ENCODE measurements at regions not wholly inside any gene's neighbourhood (a gene's known extent, or its start where the extent isn't known, plus 50 kb on each side); places are given as distances from the start of the nearest gene placed in this dataset.

DNA sequence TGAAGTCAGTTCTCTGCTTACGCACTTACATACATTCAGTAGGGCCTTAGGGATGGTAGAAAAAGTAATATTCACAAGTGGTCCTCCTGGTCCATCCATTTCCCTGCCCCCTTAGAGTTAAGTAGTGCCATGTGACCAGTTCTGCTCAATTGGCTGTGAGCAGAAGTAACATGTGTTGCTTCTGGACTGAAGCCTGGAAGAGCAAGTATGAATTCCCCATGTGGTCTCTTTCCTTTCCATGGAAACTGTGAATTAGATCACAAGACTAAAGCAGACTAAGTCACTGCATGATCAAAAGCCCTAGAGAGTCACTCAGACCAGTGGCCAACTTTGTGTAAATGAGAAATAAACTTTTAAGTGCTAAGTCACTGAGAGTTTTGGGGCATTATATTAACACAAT is 341.7 kb upstream of the CADM1 start:
- in situ Hi-C loops (cut with MboI; ENCODE audit: low sequenced_read_pairs), result no loop called here

DNA sequence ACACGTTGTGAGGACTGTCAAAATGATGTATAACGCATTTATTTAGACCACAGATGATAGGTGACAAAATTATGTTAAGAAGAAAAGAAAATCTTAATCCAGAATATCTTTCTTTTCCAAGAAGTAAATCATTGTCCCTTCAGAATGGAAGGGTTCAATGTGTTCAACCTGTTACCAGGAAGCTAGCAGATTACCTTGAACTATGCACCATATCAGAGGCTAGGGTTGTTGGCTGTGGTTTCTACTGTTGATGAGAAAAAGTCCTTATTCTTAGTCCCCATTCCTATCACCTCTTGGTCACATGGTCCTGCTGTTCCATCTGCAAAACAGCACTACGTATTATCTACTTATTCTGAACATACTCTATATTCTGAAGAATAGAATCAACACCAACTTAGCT is 339.5 kb upstream of the CADM1 start:
- in situ Hi-C loops (cut with MboI; ENCODE audit: low sequenced_read_pairs), result no loop called here

- in situ Hi-C loops (cut with MboI; ENCODE audit: low sequenced_read_pairs), result no loop called here
Observed at GRCh38 chr11:115843111-115843510, 338.9 kb upstream of the CADM1 start.

DNA sequence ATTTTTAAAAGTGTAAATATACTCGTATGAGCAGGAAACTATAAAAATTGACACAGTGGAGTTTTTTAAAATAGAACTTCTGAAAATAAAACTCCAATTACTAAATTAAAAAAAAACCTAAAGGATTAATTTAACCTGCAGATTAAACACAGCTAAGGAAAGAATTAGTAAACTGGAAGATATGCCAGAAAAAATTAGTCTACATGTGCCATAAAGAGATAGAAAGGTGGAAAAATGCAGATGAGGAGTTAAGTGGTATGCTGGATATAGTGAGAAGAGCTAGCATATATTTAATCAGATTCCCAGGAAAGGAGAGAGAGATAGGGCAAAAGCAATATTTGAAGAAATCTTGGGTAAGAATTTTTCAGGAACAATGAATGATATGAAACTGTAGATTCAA is 315.8 kb upstream of the CADM1 start:
- in situ Hi-C loops (cut with MboI; ENCODE audit: low sequenced_read_pairs), result no loop called here

GRCh38 chr11:115819014-115819413 is 314.8 kb upstream of the CADM1 start:
- in situ Hi-C loops (cut with MboI; ENCODE audit: low sequenced_read_pairs), result no loop called here

DNA sequence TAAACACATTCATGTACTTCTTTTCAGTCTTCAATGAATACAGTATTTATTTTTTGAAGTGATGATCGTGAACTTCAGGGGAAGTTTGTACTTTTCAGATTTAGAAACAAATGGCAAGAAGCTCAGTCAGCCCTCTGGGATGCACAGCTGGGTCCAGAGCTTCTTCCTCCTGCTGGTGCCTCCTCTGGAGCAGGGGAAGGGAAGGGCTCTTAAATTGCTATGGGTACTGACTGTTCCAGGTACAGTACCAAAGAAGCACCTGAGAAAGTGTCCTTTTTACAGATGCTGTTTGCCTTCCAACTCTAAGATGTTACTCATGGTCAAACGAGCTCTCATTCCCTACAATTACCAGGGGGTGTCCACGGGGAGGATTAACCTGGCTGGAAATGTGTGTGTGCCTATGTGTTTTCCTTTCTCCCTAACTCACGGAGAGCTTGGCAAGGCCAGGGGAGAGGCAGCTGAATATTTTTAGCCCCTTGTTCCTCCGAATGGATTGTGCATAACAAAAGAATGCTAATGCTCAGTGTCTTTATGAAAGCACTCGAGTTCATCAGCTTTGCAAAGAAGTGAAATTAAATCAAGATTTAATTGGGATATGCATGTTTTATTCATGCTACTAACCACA is 313.7 kb upstream of the CADM1 start:
- in situ Hi-C loops (cut with MboI; ENCODE audit: low sequenced_read_pairs), result no loop called here

DNA sequence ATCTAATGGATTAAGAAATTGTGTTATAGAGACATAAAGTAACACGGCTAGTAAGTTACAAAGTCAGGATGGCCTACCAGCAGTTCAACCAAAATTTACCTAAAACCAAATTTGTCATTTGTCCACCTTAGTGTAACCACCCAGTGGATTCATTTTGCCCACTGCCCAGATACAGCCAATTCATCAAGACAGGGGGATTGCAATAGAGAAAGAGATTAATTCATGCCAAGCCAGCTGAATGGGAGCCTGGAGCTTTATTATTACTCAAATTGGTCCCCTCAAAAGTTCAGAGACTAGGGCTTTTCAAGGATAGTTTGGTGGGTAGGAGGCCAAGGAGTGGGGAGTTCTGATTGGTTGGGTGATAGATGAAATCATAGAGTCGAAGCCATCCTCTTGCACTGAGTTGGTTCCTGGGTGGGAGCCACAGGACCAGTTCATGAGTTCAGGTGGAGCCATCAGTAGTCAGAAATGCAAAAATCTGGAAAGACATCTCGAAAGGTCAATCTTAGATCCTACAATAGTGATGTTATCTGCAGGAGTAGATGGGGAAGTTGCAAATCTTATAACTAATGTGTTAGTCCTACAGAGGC is 304.2 kb upstream of the CADM1 start:
- in situ Hi-C loops (cut with MboI; ENCODE audit: low sequenced_read_pairs), result no loop called here

GRCh38 chr11:115806056-115806455 is 301.8 kb upstream of the CADM1 start:
- in situ Hi-C loops (cut with MboI; ENCODE audit: low sequenced_read_pairs), result no loop called here

GRCh38 chr11:115803073-115803740 is 299.0 kb upstream of the CADM1 start:
- in situ Hi-C loops (cut with MboI; ENCODE audit: low sequenced_read_pairs), result no loop called here

DNA sequence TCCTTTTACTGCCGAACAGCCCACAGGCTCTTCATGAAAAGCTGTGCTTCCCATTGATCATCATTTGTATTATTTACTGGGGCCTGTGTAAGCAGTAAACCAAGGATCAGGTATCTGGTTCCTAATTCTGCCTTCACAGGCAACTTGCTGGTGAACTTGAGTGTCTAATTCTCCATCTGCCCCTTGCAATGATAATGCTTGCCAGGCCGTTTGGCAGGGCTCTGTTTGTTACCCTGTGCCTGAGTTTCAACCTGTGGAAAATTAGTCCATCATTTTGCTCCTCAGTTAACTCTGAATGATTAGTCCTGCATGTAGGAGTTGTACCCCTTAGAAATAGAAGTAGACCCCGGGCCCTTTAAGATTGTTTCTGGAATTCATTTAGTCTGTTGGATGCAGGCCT is 298.4 kb upstream of the CADM1 start:
- in situ Hi-C loops (cut with MboI; ENCODE audit: low sequenced_read_pairs), result no loop called here

DNA sequence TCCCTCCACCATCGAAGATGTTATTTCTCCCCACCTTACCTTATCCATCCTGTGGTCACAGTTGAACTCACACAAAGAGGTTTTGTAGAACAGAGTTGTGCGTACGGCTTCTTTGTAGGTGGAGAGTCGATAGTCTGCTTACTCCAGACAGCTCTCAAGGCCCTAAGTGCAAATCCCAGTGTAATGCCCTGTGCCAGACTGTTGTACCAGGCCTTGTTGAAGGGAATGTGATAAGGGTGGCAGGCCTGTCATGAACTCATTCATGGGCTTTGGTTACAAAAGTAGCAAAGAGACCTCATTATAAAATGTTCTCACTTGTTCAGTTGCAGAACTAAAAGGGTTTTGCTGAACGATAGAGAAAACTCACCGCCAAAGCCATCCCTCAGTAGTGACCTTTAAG is 288.7 kb upstream of the CADM1 start:
- in situ Hi-C loops (cut with MboI; ENCODE audit: low sequenced_read_pairs), result no loop called here

DNA sequence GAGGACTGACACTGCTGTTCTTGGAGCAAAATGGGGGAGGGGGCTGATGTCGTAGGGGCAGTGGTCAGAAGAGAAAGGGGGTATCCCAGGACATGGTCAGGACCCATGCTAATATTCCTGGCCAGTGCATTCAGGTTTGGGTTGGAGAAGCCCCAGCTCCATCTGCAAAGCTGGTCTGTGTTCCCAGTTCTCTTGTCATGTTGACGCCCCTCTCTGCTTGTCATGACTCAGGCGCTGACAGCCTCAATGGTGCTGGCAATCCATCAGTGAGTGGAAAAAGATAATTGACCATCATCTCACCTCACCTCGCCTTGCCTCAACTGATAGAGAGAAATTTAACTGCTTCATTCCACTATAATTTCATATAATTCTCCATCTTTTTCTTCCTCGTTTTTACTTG is 283.1 kb upstream of the CADM1 start:
- in situ Hi-C loops (cut with MboI; ENCODE audit: low sequenced_read_pairs), result no loop called here

- in situ Hi-C loops (cut with MboI; ENCODE audit: low sequenced_read_pairs), result no loop called here
Observed at GRCh38 chr11:115784796-115785521, 280.7 kb upstream of the CADM1 start.

GRCh38 chr11:115780646-115781362 is 276.6 kb upstream of the CADM1 start:
- in situ Hi-C loops (cut with MboI; ENCODE audit: low sequenced_read_pairs), result no loop called here

- in situ Hi-C loops (cut with MboI; ENCODE audit: low sequenced_read_pairs), result no loop called here
Observed at GRCh38 chr11:115778928-115779650, 274.9 kb upstream of the CADM1 start.

- in situ Hi-C loops (cut with MboI; ENCODE audit: low sequenced_read_pairs), result no loop called here
Observed at GRCh38 chr11:115776916-115777315, 272.7 kb upstream of the CADM1 start.

DNA sequence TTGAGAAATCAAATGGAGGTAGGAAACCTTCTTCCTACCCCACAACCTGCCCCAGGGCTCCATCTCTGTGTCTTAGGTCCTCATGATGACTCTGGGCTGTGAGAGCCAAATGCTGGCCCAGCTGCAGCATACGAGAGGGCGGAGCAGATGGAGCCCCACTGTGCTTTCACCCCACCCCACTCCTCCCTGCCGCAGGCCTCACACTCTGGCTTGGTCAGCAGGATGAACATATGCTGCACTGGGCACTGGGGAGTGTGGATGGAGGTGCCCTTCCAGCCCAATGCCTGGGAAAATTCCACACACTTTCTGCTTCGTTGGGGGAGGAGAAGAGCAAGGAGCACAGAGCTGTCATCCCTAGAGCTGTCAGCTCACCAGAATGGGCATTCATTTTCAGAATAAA is 271.6 kb upstream of the CADM1 start:
- in situ Hi-C loops (cut with MboI; ENCODE audit: low sequenced_read_pairs), result no loop called here

GRCh38 chr11:115774756-115775155 is 270.5 kb upstream of the CADM1 start:
- in situ Hi-C loops (cut with MboI; ENCODE audit: low sequenced_read_pairs), result no loop called here

GRCh38 chr11:115769891-115770290 is 265.7 kb upstream of the CADM1 start:
- in situ Hi-C loops (cut with MboI; ENCODE audit: low sequenced_read_pairs), result no loop called here

- in situ Hi-C loops (cut with MboI; ENCODE audit: low sequenced_read_pairs), result no loop called here
Observed at GRCh38 chr11:115767883-115768282, 263.7 kb upstream of the CADM1 start.

All from HL-60/S4 (cell line).